GM12865 (cell line): ENCODE measurements at regions not wholly inside any gene's neighbourhood (a gene's known extent, or its start where the extent isn't known, plus 50 kb on each side); places are given as distances from the start of the nearest gene placed in this dataset.

Experiments used
- DNase-seq: peaks from one replicate; pipeline ENCODE4 v3.0.0; 2010; ENCODE audit warnings: low read depth
- H3K4me3 ChIP-seq: 2 replicates; pipeline ENCODE4 v1.5.1; 2011; ENCODE audit warnings: mild to moderate bottlenecking, low read depth, low read length, control low read depth
- CTCF ChIP-seq: IDR thresholded peaks from 2 replicates; pipeline ENCODE4 v1.5.1; 2011; ENCODE audit warnings: low read length, control low read depth, low read depth, inconsistent platforms; ENCODE audit not compliant: insufficient read depth; ENCODE audit errors: missing control alignments

GRCh38 chr6:66418906-66419305, 711.9 kb upstream of the EYS start:
- no peak for TF ChIP-seq CTCF
- no peak for DNase-seq

GRCh38 chr6:66403966-66404365, 696.9 kb upstream of the EYS start:
- TF ChIP-seq CTCF = no peak
- no peak for DNase-seq
- no peak overlapping the region for H3K4me3 ChIP-seq

More at GRCh38 chr6:66418906-66419305, 711.9 kb upstream of the EYS start:
- H3K4me3 ChIP-seq = no peak overlapping the region

GRCh38 chr6:66402873-66403272, 695.8 kb upstream of the EYS start:
- no peak for TF ChIP-seq CTCF
- DNase-seq = no peak
- no peak overlapping the region for H3K4me3 ChIP-seq

- no peak for TF ChIP-seq CTCF
- no peak overlapping the region for H3K4me3 ChIP-seq
- DNase-seq = no peak
These were observed 689.5 kb upstream of the EYS start for GRCh38 chr6:66396549-66396948.

- no peak for DNase-seq
- H3K4me3 ChIP-seq = no peak overlapping the region
- TF ChIP-seq CTCF = no peak
These were observed 689.1 kb upstream of the EYS start for GRCh38 chr6:66396145-66396544.

GRCh38 chr6:66390393-66390792, 683.4 kb upstream of the EYS start:
- no peak for DNase-seq
- no peak overlapping the region for H3K4me3 ChIP-seq
- no peak for TF ChIP-seq CTCF

- TF ChIP-seq CTCF = no peak
- H3K4me3 ChIP-seq = no peak overlapping the region
- no peak for DNase-seq
These were observed 669.0 kb upstream of the EYS start for GRCh38 chr6:66376001-66376400.
